Stromal cell of bone marrow (primary cell): ENCODE measurements at regions not wholly inside any gene's neighbourhood (a gene's known extent, or its start where the extent isn't known, plus 50 kb on each side); places are given as distances from the start of the nearest gene placed in this dataset.

ENCODE experiments used
- DNase-seq: peaks from one replicate; pipeline ENCODE4 v3.0.0-alpha.2; 2012; ENCODE audit warnings: low read depth

- DNase-seq, result no peak
Observed at GRCh38 chr4:136097676-136098075, 1434.6 kb downstream of the PCDH18 start.

- no peak for DNase-seq
Observed at GRCh38 chr4:136088211-136088867, 1444.0 kb downstream of the PCDH18 start.

GRCh38 chr4:136078976-136079375 lies 1453.3 kb downstream of the PCDH18 start:
- no peak for DNase-seq

GRCh38 chr4:136056748-136057147 lies 1475.5 kb downstream of the PCDH18 start:
- no peak for DNase-seq

GRCh38 chr4:136055360-136055759 lies 1476.9 kb downstream of the PCDH18 start:
- no peak for DNase-seq

- peak; percentile 36 for DNase-seq
Observed at GRCh38 chr4:136036744-136037143, 1495.5 kb downstream of the PCDH18 start.

- no peak for DNase-seq
Observed at GRCh38 chr4:136032391-136032790, 1499.9 kb downstream of the PCDH18 start.

GRCh38 chr4:136025540-136025939 lies 1506.8 kb downstream of the PCDH18 start:
- DNase-seq, result no peak

- no peak for DNase-seq
Observed at GRCh38 chr4:136017556-136017955, 1514.7 kb downstream of the PCDH18 start.

- no peak for DNase-seq
Observed at GRCh38 chr4:136012220-136012619, 1520.1 kb downstream of the PCDH18 start.

GRCh38 chr4:136009258-136009832 lies 1522.9 kb downstream of the PCDH18 start:
- DNase-seq, result no peak

GRCh38 chr4:136007991-136008390 lies 1524.3 kb downstream of the PCDH18 start:
- DNase-seq, result no peak

- DNase-seq, result no peak
Observed at GRCh38 chr4:136002316-136002715, 1530.0 kb downstream of the PCDH18 start.

GRCh38 chr4:136001791-136002190 lies 1530.5 kb downstream of the PCDH18 start:
- DNase-seq, result no peak

- no peak for DNase-seq
Observed at GRCh38 chr4:136000246-136000645, 1532.0 kb downstream of the PCDH18 start.

- no peak for DNase-seq
Observed at GRCh38 chr4:135994360-135994759, 1537.9 kb downstream of the PCDH18 start.

GRCh38 chr4:135976860-135977259 lies 1555.4 kb downstream of the PCDH18 start:
- no peak for DNase-seq

GRCh38 chr4:135966936-135967335 lies 1565.4 kb downstream of the PCDH18 start:
- no peak for DNase-seq

GRCh38 chr4:135963009-135963408 lies 1569.3 kb downstream of the PCDH18 start:
- DNase-seq, result no peak

GRCh38 chr4:135949931-135950330 lies 1582.4 kb downstream of the PCDH18 start:
- DNase-seq, result no peak

- DNase-seq, result no peak
Observed at GRCh38 chr4:135948797-135949196, 1583.5 kb downstream of the PCDH18 start.

- no peak for DNase-seq
Observed at GRCh38 chr4:135941671-135942070, 1590.6 kb downstream of the PCDH18 start.

- DNase-seq, result no peak
Observed at GRCh38 chr4:135934026-135934425, 1598.3 kb downstream of the PCDH18 start.

- DNase-seq, result no peak
Observed at GRCh38 chr4:135927651-135928050, 1604.6 kb downstream of the PCDH18 start.
